ENCODE measurements at regions not wholly inside any gene's neighbourhood (a gene's known extent, or its start where the extent isn't known, plus 50 kb on each side); places are given as distances from the start of the nearest gene placed in this dataset.
"Not testable (repeated sequence)": the region's sequence is repeated elsewhere in the genome, so short reads cannot be mapped to it uniquely, and the experiment has no call there.

DNA sequence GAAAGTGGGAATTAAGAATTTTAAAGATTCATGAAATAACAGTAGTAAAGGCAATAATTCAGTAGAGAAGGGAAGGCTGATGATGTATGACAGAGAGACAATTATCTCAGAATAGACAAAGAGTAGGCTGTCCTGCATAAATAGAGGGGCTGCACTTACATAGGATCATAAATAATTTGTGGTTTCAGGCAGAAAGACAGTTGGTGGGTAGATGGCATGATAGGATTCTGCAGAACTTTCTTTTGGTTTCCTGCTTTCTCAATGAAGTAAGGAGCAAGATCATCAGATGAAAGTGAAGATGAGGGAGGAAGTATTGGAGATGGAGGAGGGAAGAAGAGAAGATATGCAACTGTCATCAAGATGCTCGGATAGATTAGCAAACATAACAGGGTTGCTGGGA, 604.9 kb upstream of the ZFP42 start:
- H3K27ac ChIP-seq (ENCODE audit: low read depth): no peak overlapping the region
- DNase-seq (ENCODE audit: extremely low spot score): no peak
- WGBS: 98% methylated on average over 1 of the region's 1 CpG
- H3K36me3 ChIP-seq (ENCODE audit: insufficient read depth): no peaks in the 10 kb centered on the region
- H3K4me3 ChIP-seq (ENCODE audit: low read depth, low read length): no peak overlapping the region
- H3K4me1 ChIP-seq (ENCODE audit: insufficient read depth): no peaks in the 10 kb centered on the region

DNA sequence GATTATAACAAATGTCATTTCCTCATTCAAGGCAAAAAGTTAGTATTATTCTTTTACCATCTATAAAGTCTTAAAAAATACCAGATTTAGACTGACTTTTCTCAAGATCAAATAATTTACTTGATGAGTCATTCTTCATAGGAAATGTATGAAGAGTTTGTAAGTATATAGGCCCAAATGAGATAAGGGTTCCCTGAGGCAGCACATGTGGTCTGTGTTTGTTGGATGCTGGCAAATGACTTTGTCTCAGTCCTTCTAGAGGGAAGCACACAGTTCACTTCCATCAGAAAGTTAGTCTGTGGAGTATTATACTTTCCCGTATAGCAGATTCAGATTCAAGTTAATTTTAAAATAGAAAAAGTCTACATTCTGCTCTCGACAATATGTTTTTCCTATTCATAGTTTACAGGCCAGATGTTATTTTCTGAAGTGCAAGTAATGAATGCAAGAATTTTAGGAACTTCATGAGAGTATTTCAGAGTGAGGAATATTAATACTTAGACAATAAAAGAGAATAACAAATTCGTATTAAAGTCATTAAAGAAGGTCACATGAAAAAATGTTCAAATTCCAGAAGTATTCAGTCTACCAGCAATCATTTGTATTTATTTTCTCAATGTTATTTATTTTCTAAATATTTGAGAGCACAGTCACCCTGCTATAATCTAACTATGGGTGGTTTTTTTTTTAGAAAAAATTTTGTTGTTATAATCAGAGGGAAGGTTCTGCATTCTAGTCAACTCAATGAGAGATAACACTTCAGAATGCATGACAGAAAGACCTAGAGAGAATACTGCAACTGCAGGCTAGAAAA, 601.8 kb upstream of the ZFP42 start:
- H3K4me1 ChIP-seq (ENCODE audit: insufficient read depth): no peaks in the 10 kb centered on the region
- DNase-seq (ENCODE audit: extremely low spot score): no peak
- no peak overlapping the region for H3K4me3 ChIP-seq (ENCODE audit: low read depth, low read length)
- H3K36me3 ChIP-seq (ENCODE audit: insufficient read depth): no peaks in the 10 kb centered on the region
- no peak overlapping the region for H3K27ac ChIP-seq (ENCODE audit: low read depth)
- 55% methylated on average over 3 of the region's 3 CpGs for WGBS

DNA sequence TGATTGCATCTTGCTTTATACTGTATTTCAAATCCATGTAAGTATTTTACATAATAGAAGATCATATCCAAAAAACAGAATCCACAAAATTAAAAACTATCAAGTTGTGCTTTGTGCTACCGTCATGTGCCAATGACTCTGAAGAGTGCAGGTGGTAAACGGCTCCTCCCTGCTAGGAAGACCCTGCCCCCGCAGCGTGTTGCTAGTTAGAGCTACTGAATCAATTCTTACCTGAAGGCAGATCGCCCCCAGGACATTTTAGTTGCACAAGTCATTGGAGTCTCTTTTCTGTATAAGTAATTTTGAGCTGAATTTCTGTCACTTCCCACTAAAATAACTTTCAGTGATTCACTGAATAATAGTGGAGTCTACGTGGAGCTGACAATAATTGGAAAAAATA, 599.5 kb upstream of the ZFP42 start:
- 91% methylated on average over 6 of the region's 6 CpGs for WGBS
- no peak overlapping the region for H3K27ac ChIP-seq (ENCODE audit: low read depth)
- no peak overlapping the region for H3K4me3 ChIP-seq (ENCODE audit: low read depth, low read length)
- no peaks in the 10 kb centered on the region for H3K4me1 ChIP-seq (ENCODE audit: insufficient read depth)
- DNase-seq (ENCODE audit: extremely low spot score): no peak
- no peaks in the 10 kb centered on the region for H3K36me3 ChIP-seq (ENCODE audit: insufficient read depth)

GRCh38 chr4:187408447-187408846, 587.1 kb upstream of the ZFP42 start:
- 95% methylated on average over 10 of the region's 10 CpGs for WGBS
- not testable (repeated sequence) for H3K4me3 ChIP-seq (ENCODE audit: low read depth, low read length); DNase-seq (ENCODE audit: extremely low spot score)

GRCh38 chr4:187413564-187414358, 581.8 kb upstream of the ZFP42 start:
- DNase-seq (ENCODE audit: extremely low spot score): no peak
- no peak overlapping the region for H3K27ac ChIP-seq (ENCODE audit: low read depth)
- H3K4me3 ChIP-seq (ENCODE audit: low read depth, low read length): no peak overlapping the region
- 69% methylated on average over 4 of the region's 4 CpGs for WGBS
- no peaks in the 10 kb centered on the region for H3K36me3 ChIP-seq (ENCODE audit: insufficient read depth)
- H3K4me1 ChIP-seq (ENCODE audit: insufficient read depth): no peaks in the 10 kb centered on the region

More at GRCh38 chr4:187408447-187408846, 587.1 kb upstream of the ZFP42 start:
- H3K27ac ChIP-seq (ENCODE audit: low read depth); H3K36me3 ChIP-seq (ENCODE audit: insufficient read depth); H3K4me1 ChIP-seq (ENCODE audit: insufficient read depth): not testable (repeated sequence)

DNA sequence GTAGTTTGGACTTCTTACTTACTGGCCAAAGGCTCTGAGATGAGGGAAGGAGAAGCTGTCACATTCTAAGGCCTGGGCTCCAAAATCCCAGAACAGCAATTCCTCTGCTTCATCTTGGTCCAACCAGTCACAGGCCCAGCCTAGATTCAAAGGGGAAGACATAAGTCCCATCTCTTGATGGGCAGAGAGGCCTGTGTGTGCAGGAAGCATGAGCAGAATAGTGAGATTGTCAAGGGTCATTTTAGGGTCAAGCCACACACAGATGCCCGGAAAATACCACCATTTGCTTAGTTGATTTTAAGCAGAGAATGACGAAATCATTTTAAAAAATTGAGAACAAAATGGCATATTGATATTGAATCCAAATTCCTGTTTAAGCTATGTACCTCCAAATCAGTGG, 580.9 kb upstream of the ZFP42 start:
- WGBS: 81% methylated on average over 2 of the region's 2 CpGs
- Histone ChIP-seq H3K4me3 (ENCODE audit: low read depth, low read length) (no peak overlapping the region), H3K27ac (ENCODE audit: low read depth) (no peak overlapping the region), H3K36me3 (ENCODE audit: insufficient read depth) (no peaks in the 10 kb centered on the region), H3K4me1 (ENCODE audit: insufficient read depth) (no peaks in the 10 kb centered on the region)
- no peak for DNase-seq (ENCODE audit: extremely low spot score)

GRCh38 chr4:187415231-187415630, 580.3 kb upstream of the ZFP42 start:
- WGBS: 44% methylated on average over 3 of the region's 3 CpGs
- DNase-seq (ENCODE audit: extremely low spot score): no peak
- Histone ChIP-seq H3K36me3 (ENCODE audit: insufficient read depth) (no peaks in the 10 kb centered on the region), H3K27ac (ENCODE audit: low read depth) (no peak overlapping the region), H3K4me1 (ENCODE audit: insufficient read depth) (no peaks in the 10 kb centered on the region), H3K4me3 (ENCODE audit: low read depth, low read length) (no peak overlapping the region)

GRCh38 chr4:187416216-187416615, 579.4 kb upstream of the ZFP42 start:
- 73% methylated on average over 3 of the region's 3 CpGs for WGBS
- H3K4me1 ChIP-seq (ENCODE audit: insufficient read depth): no peaks in the 10 kb centered on the region

DNA sequence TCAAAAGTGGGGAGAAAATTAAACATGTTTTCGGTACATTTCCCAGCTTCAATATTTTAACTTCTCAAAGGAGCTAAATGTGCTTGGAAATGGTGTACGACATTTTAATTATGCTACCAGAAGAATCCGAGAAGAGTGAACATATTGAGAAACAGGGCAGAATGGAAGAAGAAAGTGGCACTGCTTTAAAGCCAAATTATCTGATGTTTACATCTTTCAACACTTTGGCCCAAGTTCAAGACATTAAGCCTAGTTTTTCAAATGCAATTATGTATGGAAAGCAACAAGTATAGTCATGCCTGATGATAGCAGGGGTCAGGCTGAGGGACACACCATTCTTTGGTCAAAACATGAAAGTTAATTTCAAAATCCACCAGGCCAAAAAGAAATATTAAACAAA, 577.9 kb upstream of the ZFP42 start:
- no peaks in the 10 kb centered on the region for H3K36me3 ChIP-seq (ENCODE audit: insufficient read depth)
- no peak overlapping the region for H3K4me3 ChIP-seq (ENCODE audit: low read depth, low read length)
- no peaks in the 10 kb centered on the region for H3K4me1 ChIP-seq (ENCODE audit: insufficient read depth)
- WGBS: 77% methylated on average over 3 of the region's 3 CpGs
- H3K27ac ChIP-seq (ENCODE audit: low read depth): no peak overlapping the region
- DNase-seq (ENCODE audit: extremely low spot score): no peak

More at GRCh38 chr4:187416216-187416615, 579.4 kb upstream of the ZFP42 start:
- H3K27ac ChIP-seq (ENCODE audit: low read depth): no peak overlapping the region
- no peak overlapping the region for H3K4me3 ChIP-seq (ENCODE audit: low read depth, low read length)
- no peaks in the 10 kb centered on the region for H3K36me3 ChIP-seq (ENCODE audit: insufficient read depth)
- no peak for DNase-seq (ENCODE audit: extremely low spot score)

- no peak for DNase-seq (ENCODE audit: extremely low spot score)
- 76% methylated on average over 3 of the region's 3 CpGs for WGBS
These were observed 572.9 kb upstream of the ZFP42 start for GRCh38 chr4:187422655-187423054.

GRCh38 chr4:187424636-187425035, 570.9 kb upstream of the ZFP42 start:
- 82% methylated on average over 1 of the region's 1 CpG for WGBS
- DNase-seq (ENCODE audit: extremely low spot score): no peak
- H3K4me1 ChIP-seq (ENCODE audit: insufficient read depth): no peaks in the 10 kb centered on the region

More at GRCh38 chr4:187422655-187423054, 572.9 kb upstream of the ZFP42 start:
- Histone ChIP-seq H3K4me3 (ENCODE audit: low read depth, low read length) (no peak overlapping the region), H3K36me3 (ENCODE audit: insufficient read depth) (no peaks in the 10 kb centered on the region), H3K4me1 (ENCODE audit: insufficient read depth) (no peaks in the 10 kb centered on the region), H3K27ac (ENCODE audit: low read depth) (no peak overlapping the region)

GRCh38 chr4:187426511-187426910, 569.1 kb upstream of the ZFP42 start:
- 87% methylated on average over 2 of the region's 2 CpGs for WGBS
- DNase-seq (ENCODE audit: extremely low spot score): no peak
- H3K36me3 ChIP-seq (ENCODE audit: insufficient read depth): no peaks in the 10 kb centered on the region
- H3K27ac ChIP-seq (ENCODE audit: low read depth): no peak overlapping the region
- no peak overlapping the region for H3K4me3 ChIP-seq (ENCODE audit: low read depth, low read length)
- no peaks in the 10 kb centered on the region for H3K4me1 ChIP-seq (ENCODE audit: insufficient read depth)

More at GRCh38 chr4:187424636-187425035, 570.9 kb upstream of the ZFP42 start:
- no peak overlapping the region for H3K27ac ChIP-seq (ENCODE audit: low read depth)
- no peak overlapping the region for H3K4me3 ChIP-seq (ENCODE audit: low read depth, low read length)
- H3K36me3 ChIP-seq (ENCODE audit: insufficient read depth): no peaks in the 10 kb centered on the region

DNA sequence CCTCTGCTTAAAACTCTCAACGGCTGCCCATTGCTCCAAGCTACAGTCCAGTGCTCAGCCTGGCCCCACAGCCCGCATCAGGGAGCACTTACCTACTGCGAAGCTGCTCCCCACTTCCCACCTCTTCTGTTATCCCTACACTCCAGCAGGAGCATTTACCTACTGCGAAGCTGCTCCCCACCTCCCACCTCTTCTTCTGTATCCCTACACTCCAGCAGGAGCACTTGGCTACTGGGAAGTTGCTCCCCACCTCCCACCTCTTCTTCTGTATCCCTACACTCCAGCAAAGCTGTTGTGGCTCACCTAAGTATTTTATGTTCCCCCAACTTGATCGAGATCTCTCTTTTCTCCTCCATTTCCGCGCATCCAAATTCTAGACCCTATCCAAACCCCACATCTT, 563.3 kb upstream of the ZFP42 start:
- Histone ChIP-seq H3K27ac (ENCODE audit: low read depth) (no peak overlapping the region), H3K4me1 (ENCODE audit: insufficient read depth) (no peaks in the 10 kb centered on the region), H3K4me3 (ENCODE audit: low read depth, low read length) (no peak overlapping the region), H3K36me3 (ENCODE audit: insufficient read depth) (no peaks in the 10 kb centered on the region)
- no peak for DNase-seq (ENCODE audit: extremely low spot score)
- 84% methylated on average over 7 of the region's 7 CpGs for WGBS

- H3K4me1 ChIP-seq (ENCODE audit: insufficient read depth): no peaks in the 10 kb centered on the region
- H3K4me3 ChIP-seq (ENCODE audit: low read depth, low read length): no peak overlapping the region
- no peaks in the 10 kb centered on the region for H3K36me3 ChIP-seq (ENCODE audit: insufficient read depth)
- DNase-seq (ENCODE audit: extremely low spot score): no peak
- WGBS: 93% methylated on average over 4 of the region's 4 CpGs
- no peak overlapping the region for H3K27ac ChIP-seq (ENCODE audit: low read depth)
These were observed 562.4 kb upstream of the ZFP42 start for GRCh38 chr4:187433141-187433540.

All from urinary bladder (tissue), 3 donors.